GM06990 (cell line): ENCODE measurements at regions not wholly inside any gene's neighbourhood (a gene's known extent, or its start where the extent isn't known, plus 50 kb on each side); places are given as distances from the start of the nearest gene placed in this dataset.
"Not testable (repeated sequence)": the region's sequence is repeated elsewhere in the genome, so short reads cannot be mapped to it uniquely, and the experiment has no call there.

Source experiments
- DNase-seq: peaks from one replicate; pipeline ENCODE4 v3.0.0-alpha.2; 2011; ENCODE audit not compliant: insufficient read length; ENCODE audit errors: extremely low read depth
- H3K27me3 ChIP-seq: replicated peaks from 2 replicates; pipeline ENCODE4 v1.6.0; 2011; ENCODE audit warnings: low read length; ENCODE audit not compliant: control insufficient read depth, insufficient read depth
- H3K36me3 ChIP-seq: 2 replicates; pipeline ENCODE4 v1.5.1; 2011; ENCODE audit warnings: low read length; ENCODE audit not compliant: control insufficient read depth, insufficient read depth
- H3K4me3 ChIP-seq: replicated peaks from 2 replicates; pipeline ENCODE4 v1.5.1; 2011; ENCODE audit warnings: low read depth, mild to moderate bottlenecking, control low read depth, low read length
- TF ChIP-seq, protein P1 (sequence below): IDR thresholded peaks from 2 replicates; pipeline ENCODE4 v1.5.1; 2011; ENCODE audit warnings: low read length, control low read depth, mild to moderate bottlenecking, inconsistent platforms; ENCODE audit not compliant: insufficient read depth, poor library complexity, severe bottlenecking

DNA sequence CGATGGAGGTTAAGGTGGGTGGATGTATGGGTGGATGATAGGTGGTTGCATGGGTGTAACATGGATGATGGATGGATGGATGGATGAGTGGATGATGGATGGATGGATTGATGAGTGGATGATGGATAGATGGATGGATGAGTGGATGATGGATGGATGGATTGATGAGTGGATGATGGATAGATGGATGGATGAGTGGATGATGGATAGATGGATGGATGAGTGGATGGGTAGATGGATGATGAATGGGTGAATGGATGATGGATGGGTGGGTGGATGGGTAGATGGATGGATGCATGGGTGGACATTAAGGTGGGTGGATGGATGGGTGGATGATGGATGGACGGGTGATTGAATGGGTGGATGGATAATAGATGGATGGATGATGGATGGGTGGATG lies 136.5 kb upstream of the FOXD4L5 start:
- not testable (repeated sequence) for H3K27me3 ChIP-seq, H3K4me3 ChIP-seq, H3K36me3 ChIP-seq, DNase-seq

DNA sequence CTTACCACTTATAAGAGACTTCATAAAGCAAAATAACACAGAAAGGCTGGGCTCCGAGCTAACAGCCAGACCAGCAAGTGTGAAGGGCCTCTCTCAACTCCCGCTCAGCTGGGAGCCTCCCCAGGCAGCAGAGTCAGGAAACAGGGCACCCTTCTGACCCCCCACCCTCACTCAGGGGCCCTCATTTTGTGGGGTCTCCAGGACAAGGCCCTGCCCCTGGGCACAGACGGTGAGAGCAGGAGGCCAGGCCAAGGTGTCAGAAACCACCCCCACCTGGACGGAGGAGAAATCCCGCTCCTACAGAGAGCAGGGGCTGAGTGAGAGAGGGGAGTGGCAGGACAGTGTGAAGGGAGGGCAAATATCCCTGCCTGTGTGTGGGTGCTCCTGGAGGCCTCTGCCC lies 135.8 kb upstream of the FOXD4L5 start:
- Histone ChIP-seq H3K27me3 (no peaks in the 10 kb centered on the region), H3K4me3 (no peak overlapping the region), H3K36me3 (no peaks in the 10 kb centered on the region)
- TF ChIP-seq, protein P1, sequence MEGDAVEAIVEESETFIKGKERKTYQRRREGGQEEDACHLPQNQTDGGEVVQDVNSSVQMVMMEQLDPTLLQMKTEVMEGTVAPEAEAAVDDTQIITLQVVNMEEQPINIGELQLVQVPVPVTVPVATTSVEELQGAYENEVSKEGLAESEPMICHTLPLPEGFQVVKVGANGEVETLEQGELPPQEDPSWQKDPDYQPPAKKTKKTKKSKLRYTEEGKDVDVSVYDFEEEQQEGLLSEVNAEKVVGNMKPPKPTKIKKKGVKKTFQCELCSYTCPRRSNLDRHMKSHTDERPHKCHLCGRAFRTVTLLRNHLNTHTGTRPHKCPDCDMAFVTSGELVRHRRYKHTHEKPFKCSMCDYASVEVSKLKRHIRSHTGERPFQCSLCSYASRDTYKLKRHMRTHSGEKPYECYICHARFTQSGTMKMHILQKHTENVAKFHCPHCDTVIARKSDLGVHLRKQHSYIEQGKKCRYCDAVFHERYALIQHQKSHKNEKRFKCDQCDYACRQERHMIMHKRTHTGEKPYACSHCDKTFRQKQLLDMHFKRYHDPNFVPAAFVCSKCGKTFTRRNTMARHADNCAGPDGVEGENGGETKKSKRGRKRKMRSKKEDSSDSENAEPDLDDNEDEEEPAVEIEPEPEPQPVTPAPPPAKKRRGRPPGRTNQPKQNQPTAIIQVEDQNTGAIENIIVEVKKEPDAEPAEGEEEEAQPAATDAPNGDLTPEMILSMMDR: no peak
- DNase-seq: no peak

DNA sequence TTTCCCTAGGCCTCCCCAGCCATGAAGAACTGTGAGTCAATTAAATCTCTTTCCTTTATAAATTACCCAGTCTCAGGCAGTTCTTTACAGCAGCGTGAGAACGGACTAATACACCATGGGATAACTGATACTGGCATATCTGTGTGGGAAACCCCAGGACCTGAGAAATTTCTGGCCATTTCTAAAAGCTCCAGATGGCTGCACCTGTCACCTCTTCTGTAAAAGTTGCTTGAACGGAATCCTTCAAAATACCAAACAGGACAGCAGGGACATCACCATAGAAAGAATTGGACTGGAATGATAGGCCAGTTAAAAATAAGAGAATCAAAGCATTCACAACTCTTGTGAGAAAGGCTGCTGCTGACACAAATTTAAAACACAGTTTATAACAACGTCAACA lies 134.0 kb upstream of the FOXD4L5 start:
- not testable (repeated sequence) for H3K27me3 ChIP-seq, H3K36me3 ChIP-seq, DNase-seq, H3K4me3 ChIP-seq

DNA sequence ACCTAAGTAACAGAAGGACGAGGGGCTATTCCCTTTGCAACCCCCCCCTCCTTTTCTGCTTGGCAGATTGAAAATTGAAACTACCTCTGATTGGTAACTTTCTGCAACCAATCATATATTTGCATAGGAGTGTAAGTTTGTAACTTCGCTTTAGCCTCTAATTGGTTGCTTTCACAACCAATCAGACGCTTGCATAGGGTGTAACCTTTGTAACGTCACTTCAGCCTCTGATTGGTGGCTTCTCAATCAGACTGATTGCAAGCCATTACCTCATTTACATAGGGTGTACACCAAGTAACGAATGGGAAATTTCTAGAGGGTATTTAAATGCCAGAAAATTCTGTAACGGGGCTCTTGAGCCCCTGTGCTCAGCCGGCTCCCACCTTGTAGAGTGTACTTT lies 131.9 kb upstream of the FOXD4L5 start:
- not testable (repeated sequence) for DNase-seq

DNA sequence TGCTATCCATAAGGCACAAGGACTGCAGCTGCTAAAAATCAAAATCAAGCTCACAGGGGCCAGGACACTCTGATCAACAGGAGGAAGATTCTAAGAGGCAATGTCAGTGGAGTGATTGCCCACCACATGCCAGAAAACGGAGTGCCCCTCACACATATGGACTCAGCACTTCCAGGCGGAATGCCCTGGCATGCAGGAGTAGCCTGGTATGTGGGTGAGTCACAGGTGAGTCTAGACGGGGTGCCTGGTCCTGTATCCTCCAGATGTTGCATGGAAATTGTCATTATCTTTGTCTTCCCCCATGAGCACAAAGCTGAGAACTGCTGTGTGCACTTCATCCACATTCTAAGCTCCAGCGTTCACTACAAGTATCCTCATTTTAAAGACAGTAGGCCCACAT lies 129.2 kb upstream of the FOXD4L5 start:
- not testable (repeated sequence) for DNase-seq, H3K36me3 ChIP-seq, H3K4me3 ChIP-seq, H3K27me3 ChIP-seq

More for the DNA sequence above, 131.9 kb upstream of the FOXD4L5 start:
- not testable (repeated sequence) for H3K4me3 ChIP-seq, H3K27me3 ChIP-seq, H3K36me3 ChIP-seq

DNA sequence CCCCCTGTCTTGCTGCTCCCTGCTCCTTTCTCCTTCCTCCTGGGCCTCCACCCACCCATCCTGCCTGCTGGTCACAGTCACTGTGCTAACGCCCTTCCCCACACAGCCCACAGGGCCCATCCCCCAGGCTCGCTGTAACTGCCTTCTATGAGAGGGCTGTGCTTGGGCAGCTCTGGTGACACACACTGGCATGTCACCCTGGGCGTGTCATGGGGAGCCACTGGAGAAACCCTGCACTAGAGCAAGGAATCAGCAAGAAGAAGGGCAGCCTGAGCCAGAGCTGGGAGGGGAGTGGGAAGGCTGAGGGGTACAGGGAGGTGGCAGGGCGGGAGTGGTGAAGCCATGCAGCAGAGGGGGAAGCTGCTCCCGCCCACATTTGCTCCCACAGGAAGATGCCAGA lies 128.4 kb upstream of the FOXD4L5 start:
- not testable (repeated sequence) for H3K4me3 ChIP-seq, H3K27me3 ChIP-seq

DNA sequence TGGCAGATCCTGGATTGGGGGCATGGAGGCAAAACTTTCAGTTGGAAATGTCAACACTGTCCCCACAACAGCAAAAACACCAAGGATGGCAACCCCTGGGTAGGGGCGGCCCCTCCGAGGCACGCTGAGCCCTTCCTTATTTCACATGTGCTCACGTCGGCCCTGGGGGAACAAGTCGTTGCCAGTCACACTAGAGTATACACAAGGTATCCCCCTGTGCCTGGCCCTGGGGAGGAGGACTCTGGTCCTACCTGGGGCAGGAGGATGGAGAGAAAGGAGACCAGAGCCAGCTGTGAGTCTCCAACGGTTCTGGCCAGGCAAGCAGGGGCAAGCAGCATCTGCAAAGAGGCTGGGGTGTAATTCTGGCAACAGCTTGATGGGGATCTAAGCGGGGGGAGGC lies 126.9 kb upstream of the FOXD4L5 start:
- Histone ChIP-seq H3K4me3 (no peak overlapping the region), H3K27me3 (no peaks in the 10 kb centered on the region), H3K36me3 (no peaks in the 10 kb centered on the region)
- TF ChIP-seq, protein P1: no peak
- no peak for DNase-seq

More for the DNA sequence above, 128.4 kb upstream of the FOXD4L5 start:
- H3K36me3 ChIP-seq, DNase-seq: not testable (repeated sequence)

DNA sequence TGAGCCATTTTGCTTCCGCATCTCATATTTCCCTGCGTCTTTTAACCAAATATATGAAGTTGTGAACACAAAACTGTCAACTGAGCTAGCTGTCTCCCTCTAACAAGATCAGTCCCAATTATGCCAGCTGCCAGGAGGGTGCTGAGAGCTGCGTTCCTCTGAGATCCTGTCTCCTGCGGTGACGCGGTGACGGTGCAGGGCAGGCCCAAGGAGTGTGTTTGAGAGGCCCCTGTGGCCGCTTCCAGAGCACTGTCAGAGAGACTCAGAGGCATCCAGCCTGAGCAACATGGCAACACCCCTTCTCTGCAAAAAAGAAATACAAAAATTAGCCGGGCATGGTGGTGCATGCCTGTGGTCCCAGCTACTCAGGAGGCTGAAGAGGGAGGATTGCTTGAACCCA lies 126.3 kb upstream of the FOXD4L5 start:
- TF ChIP-seq, protein P1: no peak

DNA sequence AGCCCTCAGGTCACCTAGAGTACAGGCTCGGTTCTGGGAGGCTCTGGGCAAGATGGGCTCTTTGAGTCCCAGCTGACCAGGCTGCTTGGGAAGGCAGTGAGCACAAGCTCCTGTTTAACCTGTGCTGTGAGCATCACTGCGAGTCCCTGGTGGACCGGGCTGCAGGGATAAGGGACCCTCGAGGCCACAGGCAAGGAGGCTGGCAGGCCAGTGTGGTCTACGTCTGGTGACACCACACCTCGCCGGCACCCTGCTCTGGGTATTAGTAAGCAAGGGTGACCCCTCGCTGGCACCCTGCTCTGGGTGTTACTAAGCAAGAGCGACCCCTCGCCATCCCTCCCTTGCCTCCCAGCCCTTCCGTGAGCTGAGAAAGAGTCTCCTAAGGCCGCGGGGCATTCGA lies 125.9 kb upstream of the FOXD4L5 start:
- Histone ChIP-seq H3K4me3 (no peak overlapping the region), H3K36me3 (no peaks in the 10 kb centered on the region), H3K27me3 (no peaks in the 10 kb centered on the region)
- no peak for DNase-seq
- TF ChIP-seq, protein P1: no peak

More for the DNA sequence above, 126.3 kb upstream of the FOXD4L5 start:
- Histone ChIP-seq H3K27me3 (no peaks in the 10 kb centered on the region), H3K4me3 (no peak overlapping the region), H3K36me3 (no peaks in the 10 kb centered on the region)
- DNase-seq: no peak
